Endodermal cell (in vitro differentiated cells): ENCODE measurements at regions not wholly inside any gene's neighbourhood (a gene's known extent, or its start where the extent isn't known, plus 50 kb on each side); places are given as distances from the start of the nearest gene placed in this dataset.

Source experiments
- DNase-seq: peaks from one replicate; pipeline ENCODE4 v3.0.0-alpha.2; 2017
- H3K27ac ChIP-seq: 2 replicates; pipeline ENCODE4 v1.5.1; 2013; ENCODE audit warnings: mild to moderate bottlenecking, low read depth, low read length, moderate library complexity
- H3K27me3 ChIP-seq: 2 replicates; pipeline ENCODE4 v1.6.1; 2013; ENCODE audit warnings: mild to moderate bottlenecking, low read length, moderate library complexity; ENCODE audit not compliant: insufficient read depth, control insufficient read depth, poor library complexity, severe bottlenecking
- H3K36me3 ChIP-seq: 2 replicates; pipeline ENCODE4 v1.7.0; 2013; ENCODE audit warnings: mild to moderate bottlenecking, low read length, moderate library complexity; ENCODE audit not compliant: control insufficient read depth, insufficient read depth
- H3K4me1 ChIP-seq: one replicate; pipeline ENCODE4 v1.7.0; 2013; ENCODE audit warnings: low read length; ENCODE audit not compliant: control insufficient read depth, insufficient read depth
- H3K4me3 ChIP-seq: 2 replicates; pipeline ENCODE4 v1.5.1; 2013; ENCODE audit warnings: mild to moderate bottlenecking, low read length, moderate library complexity
- H3K9ac ChIP-seq: 2 replicates; pipeline ENCODE4 v1.6.1; 2013; ENCODE audit warnings: mild to moderate bottlenecking, low read length, moderate library complexity; ENCODE audit not compliant: poor library complexity, severe bottlenecking; ENCODE audit errors: extremely low read depth
- H3K9me3 ChIP-seq: 2 replicates; pipeline ENCODE4 v1.6.1; 2013; ENCODE audit warnings: mild to moderate bottlenecking, low read length, moderate library complexity; ENCODE audit not compliant: control insufficient read depth
- H3K27ac Mint-ChIP-seq: 2 replicates; pipeline ENCODE4 v1.8.0; 2020; ENCODE audit warnings: mixed read lengths
- H3K27me3 Mint-ChIP-seq: 2 replicates; pipeline ENCODE4 v1.8.0; 2021; ENCODE audit warnings: mild to moderate bottlenecking, mixed read lengths; ENCODE audit not compliant: insufficient read depth
- H3K36me3 Mint-ChIP-seq: 2 replicates; pipeline ENCODE4 v1.8.0; 2020; ENCODE audit warnings: low read depth, mixed read lengths
- H3K4me1 Mint-ChIP-seq: 2 replicates; pipeline ENCODE4 v1.8.0; 2020; ENCODE audit warnings: mixed read lengths
- H3K4me3 Mint-ChIP-seq: 2 replicates; pipeline ENCODE4 v1.8.0; 2020; ENCODE audit warnings: mild to moderate bottlenecking, moderate library complexity, mixed read lengths
- H3K9me3 Mint-ChIP-seq: 2 replicates; pipeline ENCODE4 v1.8.0; 2020; ENCODE audit warnings: mild to moderate bottlenecking, mixed read lengths
- CTCF ChIP-seq: fragments of 200-600 bp; sonication (generic); conservative IDR thresholded peaks from 2 replicates; pipeline ENCODE4 v1.5.0; 2021; ENCODE audit warnings: antibody characterized with exemption, mild to moderate bottlenecking
- WGBS, 2 experiments: methylation state at CpG; one replicate each; pipeline versions ENCODE4 v1.1.5 to v1.1.7; 2013; ENCODE audit warnings: missing lambda C conversion rate in 2 of 2, mixed read lengths in 1 of 2; ENCODE audit not compliant: insufficient coverage in 1 of 2, insufficient read length in 1 of 2; 5-methylcytosine and 5-hydroxymethylcytosine counted together

GRCh38 chrX:40962793-40963407 is 122.3 kb upstream of the USP9X start:
- no peaks in the 10 kb centered on the region for H3K36me3 ChIP-seq
- H3K4me1 ChIP-seq = no peaks in the 10 kb centered on the region
- no peak overlapping the region for H3K9ac ChIP-seq
- Mint-ChIP-seq H3K9me3 (peaks cover 42% of the 10 kb centered on the region), H3K27ac (no peak overlapping the region), H3K4me3 (no peak overlapping the region), H3K4me1 (no peaks in the 10 kb centered on the region), H3K36me3 (no peaks in the 10 kb centered on the region), H3K27me3 (no peaks in the 10 kb centered on the region)
- no peak overlapping the region for H3K27ac ChIP-seq
- no peaks in the 10 kb centered on the region for H3K27me3 ChIP-seq
- DNase-seq = no peak
- WGBS, 2 experiments = no CpG with 5 or more reads among the region's 12 CpGs
- H3K9me3 ChIP-seq = peaks cover 8% of the 10 kb centered on the region
- H3K4me3 ChIP-seq = no peak overlapping the region
- TF ChIP-seq CTCF = no peak

GRCh38 chrX:40964008-40964407 is 121.2 kb upstream of the USP9X start:
- 80% methylated on average over 1 of the region's 1 CpG; no CpG with 5 or more reads in 1 of the 2 experiments for WGBS, 2 experiments

GRCh38 chrX:40964633-40965586 is 120.3 kb upstream of the USP9X start:
- DNase-seq = no peak
- no peaks in the 10 kb centered on the region for H3K27me3 Mint-ChIP-seq
- no peak overlapping the region for H3K27ac Mint-ChIP-seq
- Histone ChIP-seq H3K4me3 (no peak overlapping the region), H3K27me3 (no peaks in the 10 kb centered on the region), H3K4me1 (no peaks in the 10 kb centered on the region), H3K36me3 (no peaks in the 10 kb centered on the region), H3K9me3 (peaks cover 8% of the 10 kb centered on the region), H3K9ac (no peak overlapping the region), H3K27ac (no peak overlapping the region)
- 98% methylated on average over 3 of the region's 4 CpGs; no CpG with 5 or more reads in 1 of the 2 experiments for WGBS, 2 experiments
- H3K4me1 Mint-ChIP-seq = no peaks in the 10 kb centered on the region
- no peak for TF ChIP-seq CTCF
- no peaks in the 10 kb centered on the region for H3K36me3 Mint-ChIP-seq
- H3K9me3 Mint-ChIP-seq = peaks cover 52% of the 10 kb centered on the region
- H3K4me3 Mint-ChIP-seq = no peak overlapping the region

More at GRCh38 chrX:40964008-40964407, 121.2 kb upstream of the USP9X start:
- no peaks in the 10 kb centered on the region for H3K27me3 Mint-ChIP-seq
- Histone ChIP-seq H3K4me3 (no peak overlapping the region), H3K9me3 (peaks cover 8% of the 10 kb centered on the region), H3K27ac (no peak overlapping the region), H3K4me1 (no peaks in the 10 kb centered on the region), H3K9ac (no peak overlapping the region), H3K27me3 (no peaks in the 10 kb centered on the region), H3K36me3 (no peaks in the 10 kb centered on the region)
- peaks cover 50% of the 10 kb centered on the region for H3K9me3 Mint-ChIP-seq
- DNase-seq = no peak
- no peak overlapping the region for H3K27ac Mint-ChIP-seq
- no peak for TF ChIP-seq CTCF
- H3K4me3 Mint-ChIP-seq = no peak overlapping the region
- H3K36me3 Mint-ChIP-seq = no peaks in the 10 kb centered on the region
- no peaks in the 10 kb centered on the region for H3K4me1 Mint-ChIP-seq
